HEK293T (cell line): ENCODE measurements at regions not wholly inside any gene's neighbourhood (a gene's known extent, or its start where the extent isn't known, plus 50 kb on each side); places are given as distances from the start of the nearest gene placed in this dataset.

Source experiments
- CTCF ChIA-PET: fragments of 350-600 bp; formaldehyde crosslinking; extraction: SDS; loops from one replicate; lab custom pipeline; 2021; ENCODE audit warnings: antibody characterized with exemption, inconsistent platforms; lab: Yijun Ruan, JAX
- POLR2A ChIA-PET: fragments of 350-600 bp; formaldehyde crosslinking; extraction: SDS; loops from one replicate; lab custom pipeline; 2020; ENCODE audit warnings: antibody characterized with exemption, inconsistent platforms; lab: Yijun Ruan, JAX
- DNase-seq: peaks from one replicate; pipeline ENCODE4 v3.0.0; 2012; ENCODE audit warnings: mixed read lengths; ENCODE audit errors: extremely low spot score
- ARNT ChIP-seq: fragments of 450-650 bp; IDR thresholded peaks from 2 replicates; pipeline ENCODE4 v1.6.1; 2017; ENCODE audit warnings: mild to moderate bottlenecking
- BHLHE40 ChIP-seq: fragments of 450-650 bp; IDR thresholded peaks from 2 replicates; pipeline ENCODE4 v1.6.1; 2016; ENCODE audit warnings: mild to moderate bottlenecking, moderate library complexity, borderline replicate concordance
- CTBP1 ChIP-seq: fragments of 450-650 bp; IDR thresholded peaks from 2 replicates; pipeline ENCODE4 v1.6.1; 2016; ENCODE audit warnings: borderline replicate concordance
- ELF4 ChIP-seq: fragments of 450-650 bp; IDR thresholded peaks from 2 replicates; pipeline ENCODE4 v1.6.1; 2017; ENCODE audit warnings: antibody characterized with exemption
- FOXA1 ChIP-seq: fragments of 450-650 bp; IDR thresholded peaks from 2 replicates; pipeline ENCODE4 v1.6.1; 2016; ENCODE audit warnings: mild to moderate bottlenecking
- FOXK2 ChIP-seq: fragments of 450-650 bp; IDR thresholded peaks from 2 replicates; pipeline ENCODE4 v1.6.1; 2016; ENCODE audit warnings: mild to moderate bottlenecking
- FOXM1 ChIP-seq: fragments of 450-650 bp; IDR thresholded peaks from 2 replicates; pipeline ENCODE4 v1.6.1; 2017; ENCODE audit warnings: mild to moderate bottlenecking, borderline replicate concordance
- HDGF ChIP-seq: fragments of 450-650 bp; IDR thresholded peaks from 2 replicates; pipeline ENCODE4 v1.6.1; 2017; ENCODE audit warnings: antibody characterized with exemption, borderline replicate concordance
- L3MBTL2 ChIP-seq: fragments of 450-650 bp; conservative IDR thresholded peaks from 2 replicates; pipeline ENCODE4 v1.6.1; 2016; ENCODE audit warnings: mild to moderate bottlenecking
- LEF1 ChIP-seq: fragments of 450-650 bp; IDR thresholded peaks from 2 replicates; pipeline ENCODE4 v1.6.1; 2017; ENCODE audit warnings: mild to moderate bottlenecking, borderline replicate concordance
- NFRKB ChIP-seq: fragments of 450-650 bp; IDR thresholded peaks from 2 replicates; pipeline ENCODE4 v1.6.1; 2016; ENCODE audit warnings: mild to moderate bottlenecking, moderate library complexity
- PKNOX1 ChIP-seq: fragments of 450-650 bp; IDR thresholded peaks from 2 replicates; pipeline ENCODE4 v1.6.1; 2016
- SP1 ChIP-seq: fragments of 450-650 bp; IDR thresholded peaks from 2 replicates; pipeline ENCODE4 v1.6.1; 2017
- SUZ12 ChIP-seq: fragments of 450-650 bp; IDR thresholded peaks from 2 replicates; pipeline ENCODE4 v1.6.1; 2016; ENCODE audit warnings: mild to moderate bottlenecking
- TARDBP ChIP-seq: fragments of 450-650 bp; IDR thresholded peaks from 2 replicates; pipeline ENCODE4 v1.6.1; 2016
- ZNF384 ChIP-seq: fragments of 450-650 bp; IDR thresholded peaks from 2 replicates; pipeline ENCODE4 v1.6.1; 2016

- DNase-seq: peak; percentile 14
- ChIA-PET POLR2A (no interaction called here), CTCF (no interaction called here)
- TF ChIP-seq L3MBTL2 (no peak), SUZ12 (no peak), CTBP1 (no peak), HDGF (no peak), ELF4 (no peak), PKNOX1 (no peak), BHLHE40 (no peak), LEF1 (no peak), TARDBP (no peak), FOXK2 (no peak), SP1 (no peak), NFRKB (no peak), FOXM1 (no peak), ZNF384 (no peak), FOXA1 (no peak), ARNT (no peak)
These were observed 571.8 kb upstream of the IL12A start for GRCh38 chr3:159416856-159417255.

- ChIA-PET CTCF (no interaction called here), POLR2A (no interaction called here)
- no peak for TF ChIP-seq LEF1
- no peak for TF ChIP-seq FOXM1
- TF ChIP-seq L3MBTL2: no peak
- TF ChIP-seq FOXK2: no peak
- no peak for TF ChIP-seq NFRKB
- TF ChIP-seq FOXA1: no peak
- TF ChIP-seq ZNF384: no peak
- no peak for TF ChIP-seq SUZ12
- no peak for TF ChIP-seq TARDBP
- no peak for TF ChIP-seq ELF4
- TF ChIP-seq BHLHE40: no peak
- no peak for TF ChIP-seq CTBP1
- no peak for TF ChIP-seq ARNT
- no peak for DNase-seq
These were observed 570.9 kb upstream of the IL12A start for GRCh38 chr3:159417761-159418160.

- no peak for DNase-seq
- TF ChIP-seq ARNT (no peak), PKNOX1 (no peak), LEF1 (no peak), NFRKB (no peak)
- ChIA-PET CTCF (no interaction called here), POLR2A (no interaction called here)
These were observed 569.8 kb upstream of the IL12A start for GRCh38 chr3:159418571-159419526.

GRCh38 chr3:159429702-159430101 is 558.9 kb upstream of the IL12A start:
- ChIA-PET POLR2A (no interaction called here), CTCF (interaction anchor here (0.7 kb wide), 1 partner anchor 41 kb away, joined by 3 read pairs; no protein-coding TSS in a partner anchor)
- DNase-seq: no peak
- TF ChIP-seq FOXM1 (no peak), SUZ12 (no peak), CTBP1 (no peak), FOXK2 (no peak), LEF1 (no peak), SP1 (no peak), ARNT (no peak), TARDBP (no peak), PKNOX1 (no peak), ZNF384 (no peak), FOXA1 (no peak), HDGF (no peak), L3MBTL2 (no peak), NFRKB (no peak), BHLHE40 (no peak), ELF4 (no peak)

- POLR2A ChIA-PET: no interaction called here
- DNase-seq: no peak
- CTCF ChIA-PET: interaction anchor here (0.7 kb wide), 1 partner anchor 253 kb away, joined by 4 read pairs; no protein-coding TSS in a partner anchor
- TF ChIP-seq TARDBP (no peak), CTBP1 (no peak), ZNF384 (no peak), NFRKB (no peak), PKNOX1 (no peak), L3MBTL2 (no peak), BHLHE40 (no peak), LEF1 (no peak), SP1 (no peak), FOXA1 (no peak), FOXM1 (no peak)
These were observed 555.8 kb upstream of the IL12A start for GRCh38 chr3:159432682-159433340.
